GM12864 (cell line): ENCODE measurements at regions not wholly inside any gene's neighbourhood (a gene's known extent, or its start where the extent isn't known, plus 50 kb on each side); places are given as distances from the start of the nearest gene placed in this dataset.

Experiments
- DNase-seq: peaks from one replicate; pipeline ENCODE4 v3.0.0-alpha.2; 2011; ENCODE audit warnings: low read depth
- H3K4me3 ChIP-seq: 2 replicates; pipeline ENCODE4 v1.5.1; 2011; ENCODE audit warnings: mild to moderate bottlenecking, low read depth, low read length, control low read depth
- CTCF ChIP-seq: IDR thresholded peaks from 2 replicates; pipeline ENCODE4 v1.5.1; 2011; ENCODE audit warnings: low read depth, mild to moderate bottlenecking, moderate library complexity, low read length, control low read depth, inconsistent platforms; ENCODE audit errors: missing control alignments

- H3K4me3 ChIP-seq: no peak overlapping the region
- TF ChIP-seq CTCF: no peak
- DNase-seq: no peak
These were observed 1658.6 kb upstream of the MIR17HG start for GRCh38 chr13:89688918-89689317.

GRCh38 chr13:89694451-89694850 is 1653.0 kb upstream of the MIR17HG start:
- TF ChIP-seq CTCF: no peak
- DNase-seq: no peak
- no peak overlapping the region for H3K4me3 ChIP-seq

GRCh38 chr13:89695343-89696257 is 1651.9 kb upstream of the MIR17HG start:
- no peak overlapping the region for H3K4me3 ChIP-seq
- TF ChIP-seq CTCF: peak; percentile 20
- DNase-seq: no peak

- H3K4me3 ChIP-seq: no peak overlapping the region
- no peak for TF ChIP-seq CTCF
- DNase-seq: no peak
These were observed 1645.6 kb upstream of the MIR17HG start for GRCh38 chr13:89701913-89702312.

- no peak overlapping the region for H3K4me3 ChIP-seq
- DNase-seq: no peak
- no peak for TF ChIP-seq CTCF
These were observed 1643.4 kb upstream of the MIR17HG start for GRCh38 chr13:89704040-89704439.

- no peak for TF ChIP-seq CTCF
- DNase-seq: no peak
- H3K4me3 ChIP-seq: no peak overlapping the region
These were observed 1639.5 kb upstream of the MIR17HG start for GRCh38 chr13:89708013-89708412.

- no peak for DNase-seq
- TF ChIP-seq CTCF: no peak
- no peak overlapping the region for H3K4me3 ChIP-seq
These were observed 1626.3 kb upstream of the MIR17HG start for GRCh38 chr13:89721216-89721615.
